IMR-90 (cell line): ENCODE measurements at regions not wholly inside any gene's neighbourhood (a gene's known extent, or its start where the extent isn't known, plus 50 kb on each side); places are given as distances from the start of the nearest gene placed in this dataset.
"Not testable (repeated sequence)": the region's sequence is repeated elsewhere in the genome, so short reads cannot be mapped to it uniquely, and the experiment has no call there.

Source experiments
- ATAC-seq: fragments of 200-7000 bp; cut with Tn5 transposase; 2 replicates; pipeline ENCODE4 v1.9.1; 2020; ENCODE audit warnings: low read depth, mild to moderate bottlenecking, moderate library complexity
- BruUV-seq: library from RNA; stranded (reverse); fragments of 400-500 nt; replicated peaks from 2 replicates; lab custom pipeline; 2021; lab: Mats Ljungman, UMichigan
- CTCF ChIA-PET: fragments of 300-600 bp; formaldehyde crosslinking; extraction: SDS; loops from one replicate; lab custom pipeline; 2021; ENCODE audit warnings: antibody characterized with exemption; lab: Yijun Ruan, JAX
- POLR2A ChIA-PET: fragments of 300-600 bp; sonication (Branson Sonifier 250); formaldehyde crosslinking; loops from one replicate; lab custom pipeline; 2022; ENCODE audit warnings: antibody characterized with exemption; ENCODE audit not compliant: unreplicated experiment; lab: Charles Lee
- DNase-seq: peaks from one replicate; pipeline ENCODE4 v3.0.0; 2013
- H2AFZ ChIP-seq: replicated peaks from 2 replicates; pipeline ENCODE3; 2013; ENCODE audit warnings: low read length, mild to moderate bottlenecking; ENCODE audit not compliant: poor library complexity
- H2AK5ac ChIP-seq: 2 replicates; pipeline ENCODE4 v1.6.1; 2013; ENCODE audit warnings: low read depth, low read length, inconsistent platforms
- H2AK9ac ChIP-seq: replicated peaks from 2 replicates; pipeline ENCODE3; 2013; ENCODE audit warnings: mild to moderate bottlenecking, low read depth, low read length, moderate library complexity; ENCODE audit not compliant: poor library complexity
- H2BK120ac ChIP-seq: 2 replicates; pipeline ENCODE4 v1.6.1; 2013; ENCODE audit warnings: low read depth, low read length, inconsistent platforms
- H2BK15ac ChIP-seq: 3 replicates; pipeline ENCODE4 v1.6.1; 2013; ENCODE audit warnings: low read depth, low read length, inconsistent platforms
- H2BK20ac ChIP-seq: 2 replicates; pipeline ENCODE4 v1.6.1; 2013; ENCODE audit warnings: low read depth, mild to moderate bottlenecking, inconsistent platforms, low read length, moderate library complexity
- H2BK5ac ChIP-seq: 2 replicates; pipeline ENCODE4 v1.6.1; 2013; ENCODE audit warnings: mild to moderate bottlenecking, low read depth, low read length, inconsistent platforms; ENCODE audit not compliant: poor library complexity, severe bottlenecking
- H3K14ac ChIP-seq: replicated peaks from 2 replicates; pipeline ENCODE4 v1.6.1; 2013; ENCODE audit warnings: low read depth, low read length, inconsistent platforms
- H3K18ac ChIP-seq: 2 replicates; pipeline ENCODE4 v1.6.1; 2013; ENCODE audit warnings: low read depth, low read length, control low read depth
- H3K23ac ChIP-seq: 2 replicates; pipeline ENCODE4 v1.6.1; 2013; ENCODE audit warnings: low read depth, low read length, inconsistent platforms
- H3K27ac ChIP-seq: 2 replicates; pipeline ENCODE4 v1.5.1; 2013; ENCODE audit warnings: mild to moderate bottlenecking, control low read depth, low read length; ENCODE audit not compliant: insufficient read depth
- H3K27me3 ChIP-seq: 2 replicates; pipeline ENCODE4 v1.6.1; 2013; ENCODE audit warnings: low read length; ENCODE audit not compliant: control insufficient read depth, insufficient read depth
- H3K36me3 ChIP-seq: 2 replicates; pipeline ENCODE4 v1.6.1; 2013; ENCODE audit warnings: low read length, mixed read lengths; ENCODE audit not compliant: control insufficient read depth, insufficient read depth
- H3K4ac ChIP-seq: 2 replicates; pipeline ENCODE4 v1.6.1; 2013; ENCODE audit warnings: low read depth, low read length, inconsistent platforms
- H3K4me1 ChIP-seq: 2 replicates; pipeline ENCODE4 v1.6.1; 2013; ENCODE audit warnings: low read length, mixed read lengths; ENCODE audit not compliant: control insufficient read depth, insufficient read depth
- H3K4me2 ChIP-seq: 2 replicates; pipeline ENCODE4 v1.6.1; 2013; ENCODE audit warnings: low read depth, mild to moderate bottlenecking, control low read depth, low read length, moderate library complexity
- H3K4me3 ChIP-seq: 2 replicates; pipeline ENCODE4 v1.5.1; 2013; ENCODE audit warnings: low read depth, mild to moderate bottlenecking, control low read depth, low read length, moderate library complexity; ENCODE audit not compliant: insufficient read depth
- H3K56ac ChIP-seq: 2 replicates; pipeline ENCODE4 v1.6.1; 2013; ENCODE audit warnings: low read length, inconsistent platforms; ENCODE audit not compliant: insufficient read depth; ENCODE audit errors: extremely low read depth
- H3K79me1 ChIP-seq, 2 experiments: 2 replicates each; pipeline ENCODE4 v1.6.1; 2013; ENCODE audit warnings: low read length in 2 of 2, inconsistent platforms in 1 of 2, low read depth in 1 of 2
- H3K9ac ChIP-seq: 2 replicates; pipeline ENCODE4 v1.6.1; 2013; ENCODE audit warnings: low read depth, low read length, control low read depth
- H3K9me1 ChIP-seq: 2 replicates; pipeline ENCODE4 v1.6.1; 2013; ENCODE audit warnings: low read length, inconsistent platforms; ENCODE audit not compliant: insufficient read depth
- H3K9me3 ChIP-seq: 2 replicates; pipeline ENCODE4 v1.6.1; 2013; ENCODE audit warnings: low read length; ENCODE audit not compliant: control insufficient read depth, insufficient read depth
- H4K20me1 ChIP-seq: 2 replicates; pipeline ENCODE4 v1.6.1; 2013; ENCODE audit warnings: low read length, inconsistent platforms; ENCODE audit not compliant: insufficient read depth
- H4K5ac ChIP-seq: 2 replicates; pipeline ENCODE4 v1.6.1; 2013; ENCODE audit warnings: mild to moderate bottlenecking, low read depth, low read length, control low read depth
- H4K8ac ChIP-seq, 2 experiments: 2 replicates each; pipeline ENCODE4 v1.6.1; 2013; ENCODE audit warnings: low read depth in 2 of 2, low read length in 2 of 2, control low read depth in 1 of 2, inconsistent platforms in 1 of 2
- H4K91ac ChIP-seq: 2 replicates; pipeline ENCODE4 v1.6.1; 2013; ENCODE audit warnings: low read depth, low read length, inconsistent platforms; ENCODE audit not compliant: insufficient read depth
- WGBS, 2 experiments: methylation state at CpG; one replicate each; pipeline versions ENCODE4 v1.1.5 to v1.1.7; 2013; ENCODE audit warnings: missing lambda C conversion rate in 2 of 2; ENCODE audit not compliant: insufficient read length in 1 of 2; ENCODE audit errors: extremely low coverage in 2 of 2; 5-methylcytosine and 5-hydroxymethylcytosine counted together
- dilution Hi-C: fragments of 300-500 bp; cut with HindIII; formaldehyde crosslinking; loops from one replicate; pipeline ENCODE4 v1.14.3; 2018; ENCODE audit warnings: low sequenced_read_pairs; ENCODE audit not compliant: unreplicated experiment
- in situ Hi-C: fragments of 300-500 bp; cut with MboI; formaldehyde crosslinking; loops from 3 replicates; pipeline ENCODE4 v1.14.3; 2019; ENCODE audit warnings: low sequenced_read_pairs, inconsistent platforms, mixed read lengths
- intact Hi-C: fragments of 100-400 bp; cut with micrococcal nuclease; formaldehyde crosslinking; loops from 2 replicates; pipeline ENCODE4 v1.10.0; 2022

DNA sequence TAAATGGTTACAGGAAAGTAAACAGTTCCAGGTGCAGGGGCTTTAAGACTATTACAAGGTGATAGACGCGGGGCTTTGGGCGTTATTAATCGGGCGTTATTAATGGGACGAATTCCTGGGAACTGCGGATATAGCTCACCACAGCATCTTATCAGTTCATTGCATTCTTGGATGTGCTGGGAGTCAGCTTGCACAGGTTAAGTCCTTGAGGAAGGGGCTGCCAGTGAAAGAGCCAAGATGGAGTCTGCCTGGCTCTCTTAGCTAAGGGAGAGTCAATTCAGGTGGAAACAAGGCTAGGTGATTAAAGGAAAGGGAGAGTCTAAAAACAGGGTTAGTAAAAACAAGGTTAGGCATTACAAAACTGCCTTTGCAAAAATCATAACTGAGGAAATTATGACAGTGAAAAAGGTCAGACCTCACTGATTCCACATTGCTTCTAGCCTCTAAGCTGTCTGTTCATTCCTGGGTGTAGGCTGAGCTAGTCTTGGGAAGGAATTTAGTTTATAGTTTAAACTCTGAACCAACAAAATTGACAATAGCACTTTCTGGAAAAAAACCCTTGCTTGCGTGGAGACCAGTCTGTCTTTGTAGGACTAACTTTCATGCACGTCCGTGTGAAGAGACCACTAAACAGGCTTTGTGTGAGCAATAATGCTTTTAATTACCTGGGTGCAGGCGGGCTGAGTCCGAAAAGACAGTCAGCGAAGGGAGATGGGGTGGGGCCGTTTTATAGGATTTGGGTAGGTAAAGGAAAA, 85.1 kb upstream of the MSH6 start:
- H3K36me3 ChIP-seq, in situ Hi-C loops, BruUV-seq, H2AK5ac ChIP-seq, H4K5ac ChIP-seq, H2BK20ac ChIP-seq, H4K8ac ChIP-seq, H3K56ac ChIP-seq, H3K4me1 ChIP-seq, H2AFZ ChIP-seq, H3K27ac ChIP-seq, H2AK9ac ChIP-seq, H3K4me3 ChIP-seq, H4K91ac ChIP-seq, H3K18ac ChIP-seq, H2BK120ac ChIP-seq, H2BK15ac ChIP-seq, dilution Hi-C loops, DNase-seq, ATAC-seq, H2BK5ac ChIP-seq, H3K9ac ChIP-seq, H3K9me1 ChIP-seq, H3K4me2 ChIP-seq, H3K23ac ChIP-seq, H3K79me1 ChIP-seq, H3K4ac ChIP-seq, intact Hi-C loops, H4K20me1 ChIP-seq, H3K9me3 ChIP-seq, POLR2A ChIA-PET, H3K14ac ChIP-seq: not testable (repeated sequence)
- WGBS, 2 experiments = 80% methylated on average over 1 of the region's 14 CpGs; no CpG with 5 or more reads in 1 of the 2 experiments
- CTCF ChIA-PET = interaction anchor here (0.7 kb wide), 1 partner anchor 275 kb away, joined by 3 read pairs; no protein-coding TSS in a partner anchor
- peaks cover 20% of the 10 kb centered on the region for H3K27me3 ChIP-seq
